ENCODE measurements at regions not wholly inside any gene's neighbourhood (a gene's known extent, or its start where the extent isn't known, plus 50 kb on each side); places are given as distances from the start of the nearest gene placed in this dataset.
"Not testable (repeated sequence)": the region's sequence is repeated elsewhere in the genome, so short reads cannot be mapped to it uniquely, and the experiment has no call there.

GRCh38 chr5:93953442-93953841 lies 212.0 kb upstream of the POU5F2 start:
- intact Hi-C loops (cut with DNase I), result no loop called here
- DNase-seq, result no peak

- intact Hi-C loops (cut with DNase I), result no loop called here
- no peak for DNase-seq
Measured at GRCh38 chr5:93941897-93942296, 200.5 kb upstream of the POU5F2 start.

- DNase-seq; intact Hi-C loops (cut with DNase I): not testable (repeated sequence)
Measured at GRCh38 chr5:93933269-93933668, 191.9 kb upstream of the POU5F2 start.

GRCh38 chr5:93930098-93930497 lies 188.7 kb upstream of the POU5F2 start:
- no peak for DNase-seq
- intact Hi-C loops (cut with DNase I), result no loop called here

GRCh38 chr5:93929131-93929530 lies 187.7 kb upstream of the POU5F2 start:
- no peak for DNase-seq
- intact Hi-C loops (cut with DNase I), result no loop called here

GRCh38 chr5:93926831-93927620 lies 185.6 kb upstream of the POU5F2 start:
- no peak for DNase-seq
- intact Hi-C loops (cut with DNase I), result no loop called here

GRCh38 chr5:93925321-93925720 lies 183.9 kb upstream of the POU5F2 start:
- DNase-seq, result no peak
- intact Hi-C loops (cut with DNase I), result no loop called here

GRCh38 chr5:93924628-93925027 lies 183.2 kb upstream of the POU5F2 start:
- DNase-seq, result no peak
- intact Hi-C loops (cut with DNase I), result no loop called here

- intact Hi-C loops (cut with DNase I), result no loop called here
- DNase-seq, result no peak
Measured at GRCh38 chr5:93922551-93922950, 181.2 kb upstream of the POU5F2 start.

GRCh38 chr5:93921001-93921400 lies 179.6 kb upstream of the POU5F2 start:
- intact Hi-C loops (cut with DNase I), result no loop called here
- DNase-seq, result no peak

- intact Hi-C loops (cut with DNase I), result loop anchor here (10.0 kb wide), 1 partner anchor 332 kb away; the partner anchor contains the start of genes NR2F1 and NR2F1-AS1
- DNase-seq, result no peak
Measured at GRCh38 chr5:93916872-93917271, 175.5 kb upstream of the POU5F2 start.

- intact Hi-C loops (cut with DNase I), result loop anchor here (10.0 kb wide), 1 partner anchor 330 kb away; the partner anchor contains the start of genes NR2F1 and NR2F1-AS1
- no peak for DNase-seq
Measured at GRCh38 chr5:93915142-93915553, 173.7 kb upstream of the POU5F2 start.

GRCh38 chr5:93911609-93912008 lies 170.2 kb upstream of the POU5F2 start:
- intact Hi-C loops (cut with DNase I), result loop anchor here (10.0 kb wide), 1 partner anchor 327 kb away; the partner anchor contains the start of genes NR2F1 and NR2F1-AS1
- DNase-seq, result no peak

- intact Hi-C loops (cut with DNase I), result no loop called here
- DNase-seq, result no peak
Measured at GRCh38 chr5:93909356-93909755, 168.0 kb upstream of the POU5F2 start.

GRCh38 chr5:93904917-93905316 lies 163.5 kb upstream of the POU5F2 start:
- intact Hi-C loops (cut with DNase I), result no loop called here
- DNase-seq, result no peak

- DNase-seq, result no peak
- intact Hi-C loops (cut with DNase I), result no loop called here
Measured at GRCh38 chr5:93902288-93902687, 160.9 kb upstream of the POU5F2 start.

- intact Hi-C loops (cut with DNase I), result no loop called here
- no peak for DNase-seq
Measured at GRCh38 chr5:93899026-93899600, 157.7 kb upstream of the POU5F2 start.

GRCh38 chr5:93894601-93895354 lies 153.4 kb upstream of the POU5F2 start:
- DNase-seq, result no peak
- intact Hi-C loops (cut with DNase I), result no loop called here

- intact Hi-C loops (cut with DNase I), result no loop called here
Measured at GRCh38 chr5:93893075-93893474, 151.7 kb upstream of the POU5F2 start.

GRCh38 chr5:93892481-93892880 lies 151.1 kb upstream of the POU5F2 start:
- DNase-seq, result no peak
- intact Hi-C loops (cut with DNase I), result no loop called here

More at GRCh38 chr5:93893075-93893474, 151.7 kb upstream of the POU5F2 start:
- DNase-seq, result no peak

Data from posterior cingulate gyrus (tissue), 11 donors.